ENCODE measurements at regions not wholly inside any gene's neighbourhood (a gene's known extent, or its start where the extent isn't known, plus 50 kb on each side); places are given as distances from the start of the nearest gene placed in this dataset.

- TF ChIP-seq CTCF (IDR thresholded peaks at IDR 0.05) (no peak), REST (IDR thresholded peaks at IDR 0.05; ENCODE audit: insufficient read depth in 1 of 2, low read depth in 2 of 2, low read length in 1 of 2) (no peak), POLR2AphosphoS5 (IDR thresholded peaks at IDR 0.05; ENCODE audit: low read depth, low read length) (no peak)
Measured at GRCh38 chr7:31455844-31456243, 58.0 kb upstream of the ITPRID1 start.

All from Panc1 (cell line).